Gastrocnemius medialis (tissue), 4 donors: ENCODE measurements at regions not wholly inside any gene's neighbourhood (a gene's known extent, or its start where the extent isn't known, plus 50 kb on each side); places are given as distances from the start of the nearest gene placed in this dataset.

Experiments used
- CTCF ChIP-seq, 5 experiments: fragments of 450-650 bp in 3 of 5; fragments of 200-600 bp in 2 of 5; sonication (generic) in 2 of 5; IDR thresholded peaks in 4 of 5; conservative IDR thresholded peaks in 1 of 5; 1 replicate in 4 of 5; 2 replicates in 1 of 5; pipeline ENCODE4 v1.5.1; 2016 to 2019; ENCODE audit warnings: antibody characterized with exemption in 5 of 5, mild to moderate bottlenecking in 3 of 5, moderate library complexity in 3 of 5
- POLR2A ChIP-seq, 2 donors: fragments of 450-650 bp; IDR thresholded peaks; one replicate each; pipeline ENCODE4 v1.6.1; 2017; ENCODE audit warnings: antibody characterized with exemption in 2 of 2, mild to moderate bottlenecking in 2 of 2, moderate library complexity in 2 of 2

GRCh38 chr2:121925466-121925865 lies 170.0 kb downstream of the TSN start:
- TF ChIP-seq CTCF (IDR thresholded peaks at IDR 0.05 in 4 of 5, conservative IDR thresholded peaks at IDR 0.05 in 1 of 5), result no peak
- TF ChIP-seq POLR2A (IDR thresholded peaks at IDR 0.05), result no peak
